GM21723 (cell line): ENCODE measurements at regions not wholly inside any gene's neighbourhood (a gene's known extent, or its start where the extent isn't known, plus 50 kb on each side); places are given as distances from the start of the nearest gene placed in this dataset.
"Not testable (repeated sequence)": the region's sequence is repeated elsewhere in the genome, so short reads cannot be mapped to it uniquely, and the experiment has no call there.

Experiments used
- ATAC-seq: cut with Tn5 transposase; IDR thresholded peaks from one replicate; pipeline ENCODE4 v1.9.1; 2021; ENCODE audit warnings: mild to moderate bottlenecking, moderate library complexity; ENCODE audit not compliant: unreplicated experiment

GRCh38 chr14:30153717-30154116 lies 226.1 kb upstream of the PRKD1 start:
- no peak for ATAC-seq

- ATAC-seq, result no peak
Observed at GRCh38 chr14:30156571-30156970, 228.9 kb upstream of the PRKD1 start.

- ATAC-seq, result no peak
Observed at GRCh38 chr14:30158299-30158698, 230.7 kb upstream of the PRKD1 start.

- ATAC-seq, result no peak
Observed at GRCh38 chr14:30159374-30159773, 231.7 kb upstream of the PRKD1 start.

- no peak for ATAC-seq
Observed at GRCh38 chr14:30160608-30161007, 233.0 kb upstream of the PRKD1 start.

GRCh38 chr14:30162066-30162465 lies 234.4 kb upstream of the PRKD1 start:
- ATAC-seq, result no peak

GRCh38 chr14:30165255-30165654 lies 237.6 kb upstream of the PRKD1 start:
- no peak for ATAC-seq

- ATAC-seq, result no peak
Observed at GRCh38 chr14:30177781-30178180, 250.1 kb upstream of the PRKD1 start.

- ATAC-seq, result no peak
Observed at GRCh38 chr14:30179381-30180130, 251.9 kb upstream of the PRKD1 start.

GRCh38 chr14:30180219-30180618 lies 252.6 kb upstream of the PRKD1 start:
- no peak for ATAC-seq

- ATAC-seq, result no peak
Observed at GRCh38 chr14:30185832-30186231, 258.2 kb upstream of the PRKD1 start.

- ATAC-seq, result no peak
Observed at GRCh38 chr14:30191639-30192279, 264.1 kb upstream of the PRKD1 start.

- no peak for ATAC-seq
Observed at GRCh38 chr14:30193101-30193500, 265.5 kb upstream of the PRKD1 start.

GRCh38 chr14:30193845-30194501 lies 266.3 kb upstream of the PRKD1 start:
- ATAC-seq, result no peak

- ATAC-seq, result no peak
Observed at GRCh38 chr14:30194741-30195148, 267.1 kb upstream of the PRKD1 start.

- ATAC-seq, result no peak
Observed at GRCh38 chr14:30195941-30196340, 268.3 kb upstream of the PRKD1 start.

- ATAC-seq, result no peak
Observed at GRCh38 chr14:30196861-30197260, 269.2 kb upstream of the PRKD1 start.

GRCh38 chr14:30198720-30199119 lies 271.1 kb upstream of the PRKD1 start:
- ATAC-seq, result not testable (repeated sequence)

GRCh38 chr14:30204431-30204980 lies 276.9 kb upstream of the PRKD1 start:
- no peak for ATAC-seq

- no peak for ATAC-seq
Observed at GRCh38 chr14:30209136-30209535, 281.5 kb upstream of the PRKD1 start.

- no peak for ATAC-seq
Observed at GRCh38 chr14:30210630-30211029, 283.0 kb upstream of the PRKD1 start.

GRCh38 chr14:30211326-30211725 lies 283.7 kb upstream of the PRKD1 start:
- ATAC-seq, result no peak
